LNCaP clone FGC (cell line): ENCODE measurements at regions not wholly inside any gene's neighbourhood (a gene's known extent, or its start where the extent isn't known, plus 50 kb on each side); places are given as distances from the start of the nearest gene placed in this dataset.

ENCODE experiments used
- DNase-seq: peaks from one replicate; pipeline ENCODE4 v3.0.0-alpha.2; 2011; ENCODE audit warnings: low read depth
- H3K4me3 ChIP-seq: 2 replicates; pipeline ENCODE4 v1.5.1; 2011; ENCODE audit warnings: mild to moderate bottlenecking, low read depth, low read length, control low read depth
- TF ChIP-seq, protein P1 (sequence below): IDR thresholded peaks from 2 replicates; pipeline ENCODE4 v1.5.1; 2012; ENCODE audit warnings: mild to moderate bottlenecking; ENCODE audit not compliant: control insufficient read depth, insufficient read depth; ENCODE audit errors: extremely low read depth

DNA sequence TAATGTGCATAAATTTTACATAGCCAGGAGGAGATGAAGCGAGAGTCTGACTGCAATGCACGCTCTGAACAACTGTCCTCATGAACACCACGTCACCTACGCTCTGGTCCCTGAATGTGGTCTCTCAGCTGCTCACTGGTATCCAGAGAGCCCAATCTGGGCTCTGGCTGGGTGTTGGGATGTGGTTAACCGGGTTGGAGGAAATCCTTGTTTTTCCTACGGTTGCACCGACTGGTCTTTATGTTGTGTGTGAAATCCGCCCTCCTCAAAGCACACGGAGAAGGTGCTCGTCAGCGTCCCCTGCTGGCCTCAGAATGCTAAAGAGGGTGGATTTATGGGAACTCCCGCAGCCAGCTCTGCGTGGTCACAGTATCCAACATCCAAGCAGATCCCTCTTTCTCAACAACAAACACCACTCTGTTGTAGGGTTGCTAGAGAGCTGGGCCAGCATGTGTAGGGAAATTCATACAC is 51.8 kb upstream of the FAM89A start:
- DNase-seq = no peak
- TF ChIP-seq, protein P1, sequence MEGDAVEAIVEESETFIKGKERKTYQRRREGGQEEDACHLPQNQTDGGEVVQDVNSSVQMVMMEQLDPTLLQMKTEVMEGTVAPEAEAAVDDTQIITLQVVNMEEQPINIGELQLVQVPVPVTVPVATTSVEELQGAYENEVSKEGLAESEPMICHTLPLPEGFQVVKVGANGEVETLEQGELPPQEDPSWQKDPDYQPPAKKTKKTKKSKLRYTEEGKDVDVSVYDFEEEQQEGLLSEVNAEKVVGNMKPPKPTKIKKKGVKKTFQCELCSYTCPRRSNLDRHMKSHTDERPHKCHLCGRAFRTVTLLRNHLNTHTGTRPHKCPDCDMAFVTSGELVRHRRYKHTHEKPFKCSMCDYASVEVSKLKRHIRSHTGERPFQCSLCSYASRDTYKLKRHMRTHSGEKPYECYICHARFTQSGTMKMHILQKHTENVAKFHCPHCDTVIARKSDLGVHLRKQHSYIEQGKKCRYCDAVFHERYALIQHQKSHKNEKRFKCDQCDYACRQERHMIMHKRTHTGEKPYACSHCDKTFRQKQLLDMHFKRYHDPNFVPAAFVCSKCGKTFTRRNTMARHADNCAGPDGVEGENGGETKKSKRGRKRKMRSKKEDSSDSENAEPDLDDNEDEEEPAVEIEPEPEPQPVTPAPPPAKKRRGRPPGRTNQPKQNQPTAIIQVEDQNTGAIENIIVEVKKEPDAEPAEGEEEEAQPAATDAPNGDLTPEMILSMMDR = peak; percentile 60

DNA sequence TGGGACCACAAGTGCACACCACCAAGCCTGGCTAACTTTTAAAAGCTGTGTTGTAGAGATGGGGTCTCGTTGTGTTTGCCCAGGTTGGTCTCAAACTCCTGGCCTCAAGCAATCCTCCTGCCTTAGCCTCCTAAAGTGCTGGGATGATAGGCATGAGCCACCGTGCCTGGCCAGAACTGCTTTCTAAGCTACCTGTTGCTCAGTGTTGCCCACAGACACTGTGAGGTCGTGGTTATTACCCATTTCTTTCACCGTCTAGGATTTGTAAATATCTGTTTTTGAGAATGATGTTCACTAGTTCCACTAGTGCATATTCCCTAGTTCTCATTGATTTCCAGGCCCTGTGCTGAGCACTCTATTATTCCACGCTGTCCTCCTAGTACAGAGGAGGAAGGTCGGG is 51.4 kb upstream of the FAM89A start:
- TF ChIP-seq, protein P1 = no peak
- DNase-seq = no peak
- no peak overlapping the region for H3K4me3 ChIP-seq

More for the DNA sequence above, 51.8 kb upstream of the FAM89A start:
- H3K4me3 ChIP-seq = no peak overlapping the region
